ENCODE measurements at regions not wholly inside any gene's neighbourhood (a gene's known extent, or its start where the extent isn't known, plus 50 kb on each side); places are given as distances from the start of the nearest gene placed in this dataset.

DNA sequence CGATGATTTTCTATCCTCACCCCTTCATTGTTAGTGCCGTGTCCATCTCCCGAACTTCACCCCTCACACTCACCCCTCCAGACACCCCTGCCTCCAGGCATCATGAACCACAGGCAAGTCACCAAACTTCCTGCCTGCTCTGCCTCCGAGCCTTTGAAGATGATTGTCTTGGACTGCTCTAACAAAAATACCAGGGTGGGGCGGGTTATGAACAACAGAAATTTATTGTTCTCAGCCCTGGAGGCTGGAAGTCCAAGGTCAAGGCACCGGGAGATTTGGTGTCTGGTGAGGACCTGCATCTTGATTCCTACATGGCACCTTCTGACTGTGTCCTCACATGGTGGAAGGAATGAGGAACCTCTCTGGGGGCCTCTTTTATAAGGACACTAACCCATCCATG is 1508.3 kb downstream of the TBC1D22A start:
- TF ChIP-seq EZH2phosphoT487 (IDR thresholded peaks at IDR 0.05; ENCODE audit: borderline replicate concordance, low read length) (no peak), EZH2 (IDR thresholded peaks at IDR 0.05; ENCODE audit: low read length, unreplicated experiment) (no peak)
- TF ChIP-seq, protein P1, sequence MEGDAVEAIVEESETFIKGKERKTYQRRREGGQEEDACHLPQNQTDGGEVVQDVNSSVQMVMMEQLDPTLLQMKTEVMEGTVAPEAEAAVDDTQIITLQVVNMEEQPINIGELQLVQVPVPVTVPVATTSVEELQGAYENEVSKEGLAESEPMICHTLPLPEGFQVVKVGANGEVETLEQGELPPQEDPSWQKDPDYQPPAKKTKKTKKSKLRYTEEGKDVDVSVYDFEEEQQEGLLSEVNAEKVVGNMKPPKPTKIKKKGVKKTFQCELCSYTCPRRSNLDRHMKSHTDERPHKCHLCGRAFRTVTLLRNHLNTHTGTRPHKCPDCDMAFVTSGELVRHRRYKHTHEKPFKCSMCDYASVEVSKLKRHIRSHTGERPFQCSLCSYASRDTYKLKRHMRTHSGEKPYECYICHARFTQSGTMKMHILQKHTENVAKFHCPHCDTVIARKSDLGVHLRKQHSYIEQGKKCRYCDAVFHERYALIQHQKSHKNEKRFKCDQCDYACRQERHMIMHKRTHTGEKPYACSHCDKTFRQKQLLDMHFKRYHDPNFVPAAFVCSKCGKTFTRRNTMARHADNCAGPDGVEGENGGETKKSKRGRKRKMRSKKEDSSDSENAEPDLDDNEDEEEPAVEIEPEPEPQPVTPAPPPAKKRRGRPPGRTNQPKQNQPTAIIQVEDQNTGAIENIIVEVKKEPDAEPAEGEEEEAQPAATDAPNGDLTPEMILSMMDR (conservative IDR thresholded peaks at IDR 0.05; ENCODE audit: low read depth, low read length) = no peak
- ChIA-PET CTCF (no interaction called here), POLR2A (ENCODE audit: unreplicated experiment) (no interaction called here)
- Histone ChIP-seq H3K4me2 (ENCODE audit: low read length) (no peak overlapping the region), H3K4me3 (ENCODE audit: low read length) (no peak overlapping the region), H3K9me2 (replicated peaks; ENCODE audit: low read length) (no peaks in the 10 kb centered on the region), H3F3A (ENCODE audit: low read length, unreplicated experiment) (no peaks in the 10 kb centered on the region), H3K9ac (ENCODE audit: low read length) (no peak overlapping the region), H3K79me2 (ENCODE audit: low read length) (no peaks in the 10 kb centered on the region), H3K9me3 (ENCODE audit: low read length) (no peaks in the 10 kb centered on the region), H3K27ac (ENCODE audit: low read length) (no peak overlapping the region), H3K27me3 (ENCODE audit: low read length) (no peaks in the 10 kb centered on the region), H2AFZ (ENCODE audit: low read length) (no peak overlapping the region), H4K20me1 (ENCODE audit: low read length) (no peaks in the 10 kb centered on the region), H3K36me3 (ENCODE audit: low read depth, low read length) (no peaks in the 10 kb centered on the region), H3K4me1 (ENCODE audit: insufficient read depth, low read length) (no peaks in the 10 kb centered on the region)
- intact Hi-C loops (cut with micrococcal nuclease) = no loop called here
- ATAC-seq (no peak), DNase-seq (no peak)
- BruUV-seq (replicated peaks) = no TSS peak

DNA sequence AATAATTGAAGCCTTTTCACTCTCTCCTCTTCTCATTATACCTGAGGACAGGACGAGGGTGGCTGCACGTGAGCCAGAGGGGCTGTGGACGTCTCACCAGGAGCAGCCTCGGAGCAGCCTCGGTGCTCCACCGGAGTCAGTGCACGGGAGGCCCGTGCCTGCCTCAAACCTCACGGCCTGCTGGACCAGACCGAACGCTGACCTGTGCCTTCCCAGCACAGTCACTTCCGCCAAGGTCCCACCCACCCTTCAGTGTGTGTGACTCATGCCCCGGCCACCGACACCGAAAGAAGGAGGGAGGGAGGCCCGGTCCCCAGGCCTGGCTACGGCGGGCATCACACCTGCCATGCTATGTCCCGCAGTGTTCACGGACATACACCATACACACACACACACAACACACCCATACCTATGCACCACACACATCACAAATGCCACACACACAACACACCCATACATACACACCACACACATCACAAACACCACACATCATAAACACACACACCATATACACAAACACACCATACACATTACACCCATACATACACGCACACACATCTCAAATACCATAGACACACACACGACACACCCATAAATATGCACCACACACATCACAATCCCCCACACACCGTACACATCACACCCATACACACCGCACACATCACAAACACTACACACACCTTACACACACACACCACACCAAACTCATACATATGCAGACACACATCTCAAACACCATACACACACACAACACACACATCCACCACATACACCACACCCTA is 1506.5 kb downstream of the TBC1D22A start:
- Histone ChIP-seq H3K9me2 (replicated peaks; ENCODE audit: low read length) (no peaks in the 10 kb centered on the region), H3K9ac (ENCODE audit: low read length) (no peak overlapping the region), H3K27me3 (ENCODE audit: low read length) (no peaks in the 10 kb centered on the region), H3K4me3 (ENCODE audit: low read length) (no peak overlapping the region), H3K9me3 (ENCODE audit: low read length) (no peaks in the 10 kb centered on the region), H2AFZ (ENCODE audit: low read length) (no peak overlapping the region), H3K79me2 (ENCODE audit: low read length) (no peaks in the 10 kb centered on the region), H4K20me1 (ENCODE audit: low read length) (no peaks in the 10 kb centered on the region), H3K4me2 (ENCODE audit: low read length) (no peak overlapping the region), H3F3A (ENCODE audit: low read length, unreplicated experiment) (no peaks in the 10 kb centered on the region), H3K4me1 (ENCODE audit: insufficient read depth, low read length) (no peaks in the 10 kb centered on the region), H3K36me3 (ENCODE audit: low read depth, low read length) (no peaks in the 10 kb centered on the region), H3K27ac (ENCODE audit: low read length) (no peak overlapping the region)
- intact Hi-C loops (cut with micrococcal nuclease) = no loop called here
- TF ChIP-seq, protein P1 (conservative IDR thresholded peaks at IDR 0.05; ENCODE audit: low read depth, low read length) = no peak
- no TSS peak for BruUV-seq (replicated peaks)
- DNase-seq (no peak), ATAC-seq (no peak)
- POLR2A ChIA-PET (ENCODE audit: unreplicated experiment) = no interaction called here
- CTCF ChIA-PET = no interaction called here

GRCh38 chr22:48268293-48268692 is 1505.8 kb downstream of the TBC1D22A start:
- Histone ChIP-seq H3K79me2 (ENCODE audit: low read length) (no peaks in the 10 kb centered on the region), H3K4me2 (ENCODE audit: low read length) (no peak overlapping the region), H4K20me1 (ENCODE audit: low read length) (no peaks in the 10 kb centered on the region), H2AFZ (ENCODE audit: low read length) (no peak overlapping the region), H3K4me1 (ENCODE audit: insufficient read depth, low read length) (no peaks in the 10 kb centered on the region), H3K27ac (ENCODE audit: low read length) (no peak overlapping the region), H3K36me3 (ENCODE audit: low read depth, low read length) (no peaks in the 10 kb centered on the region), H3K4me3 (ENCODE audit: low read length) (no peak overlapping the region), H3K9me2 (replicated peaks; ENCODE audit: low read length) (no peaks in the 10 kb centered on the region), H3K9ac (ENCODE audit: low read length) (no peak overlapping the region), H3K27me3 (ENCODE audit: low read length) (no peaks in the 10 kb centered on the region), H3K9me3 (ENCODE audit: low read length) (no peaks in the 10 kb centered on the region), H3F3A (ENCODE audit: low read length, unreplicated experiment) (no peaks in the 10 kb centered on the region)
- ChIA-PET POLR2A (ENCODE audit: unreplicated experiment) (no interaction called here), CTCF (no interaction called here)
- BruUV-seq (replicated peaks) = no TSS peak
- ATAC-seq (no peak), DNase-seq (no peak)
- no peak for TF ChIP-seq EZH2phosphoT487 (IDR thresholded peaks at IDR 0.05; ENCODE audit: borderline replicate concordance, low read length)
- TF ChIP-seq, protein P1 (conservative IDR thresholded peaks at IDR 0.05; ENCODE audit: low read depth, low read length) = no peak
- no peak for TF ChIP-seq EZH2 (IDR thresholded peaks at IDR 0.05; ENCODE audit: low read length, unreplicated experiment)
- intact Hi-C loops (cut with micrococcal nuclease) = no loop called here

Measured in PC-3 (cell line).